Chondrocyte (in vitro differentiated cells): ENCODE measurements at regions not wholly inside any gene's neighbourhood (a gene's known extent, or its start where the extent isn't known, plus 50 kb on each side); places are given as distances from the start of the nearest gene placed in this dataset.
A peak's percentile ranks its signal among the peaks of the same experiment; 100 is the strongest.

Experiments
- DNase-seq: peaks from one replicate; pipeline ENCODE4 v3.0.0; 2021; ENCODE audit warnings: mixed read lengths, low spot score
- H3K27ac Mint-ChIP-seq: one replicate; pipeline ENCODE4 v1.8.0; 2021; ENCODE audit warnings: mild to moderate bottlenecking, moderate library complexity, mixed read lengths; ENCODE audit not compliant: unreplicated experiment
- H3K27me3 Mint-ChIP-seq: 2 replicates; pipeline ENCODE4 v1.8.0; 2021; ENCODE audit warnings: low read depth, mixed read lengths
- H3K36me3 Mint-ChIP-seq: 2 replicates; pipeline ENCODE4 v1.8.0; 2021; ENCODE audit warnings: low read depth, mixed read lengths
- H3K4me1 Mint-ChIP-seq: 2 replicates; pipeline ENCODE4 v1.8.0; 2021; ENCODE audit warnings: low read depth, mild to moderate bottlenecking, mixed read lengths
- H3K4me3 Mint-ChIP-seq: one replicate; pipeline ENCODE4 v1.8.0; 2021; ENCODE audit warnings: mild to moderate bottlenecking, moderate library complexity, mixed read lengths; ENCODE audit not compliant: unreplicated experiment
- H3K9me3 Mint-ChIP-seq: 2 replicates; pipeline ENCODE4 v1.8.0; 2021; ENCODE audit warnings: low read depth, mixed read lengths
- CTCF ChIP-seq: fragments of 200-600 bp; sonication (generic); IDR thresholded peaks from 2 replicates; pipeline ENCODE4 v1.5.0; 2021; ENCODE audit warnings: antibody characterized with exemption, mild to moderate bottlenecking, moderate library complexity

- Mint-ChIP-seq H3K4me1 (peaks cover 24% of the 10 kb centered on the region), H3K36me3 (no peaks in the 10 kb centered on the region), H3K4me3 (no peak overlapping the region), H3K9me3 (peaks cover 2% of the 10 kb centered on the region), H3K27me3 (no peaks in the 10 kb centered on the region), H3K27ac (no peak overlapping the region)
- no peak for DNase-seq
- no peak for TF ChIP-seq CTCF
Observed at GRCh38 chr12:24113701-24114100, 164.2 kb upstream of the SOX5 start.

- Mint-ChIP-seq H3K36me3 (no peaks in the 10 kb centered on the region), H3K4me3 (no peak overlapping the region), H3K9me3 (peaks cover 2% of the 10 kb centered on the region), H3K4me1 (peaks cover 20% of the 10 kb centered on the region), H3K27me3 (no peaks in the 10 kb centered on the region), H3K27ac (no peak overlapping the region)
- no peak for TF ChIP-seq CTCF
- no peak for DNase-seq
Observed at GRCh38 chr12:24111616-24112015, 162.1 kb upstream of the SOX5 start.

- no peak overlapping the region for H3K4me3 Mint-ChIP-seq
- no peaks in the 10 kb centered on the region for H3K36me3 Mint-ChIP-seq
- DNase-seq: no peak
- peaks cover 20% of the 10 kb centered on the region for H3K4me1 Mint-ChIP-seq
- no peaks in the 10 kb centered on the region for H3K27me3 Mint-ChIP-seq
- no peak for TF ChIP-seq CTCF
- H3K27ac Mint-ChIP-seq: peak overlapping the region; percentile 17
- peaks cover 2% of the 10 kb centered on the region for H3K9me3 Mint-ChIP-seq
Observed at GRCh38 chr12:24111086-24111485, 161.6 kb upstream of the SOX5 start.

GRCh38 chr12:24109381-24110039, 160.0 kb upstream of the SOX5 start:
- Mint-ChIP-seq H3K27ac (no peak overlapping the region), H3K4me1 (peaks cover 20% of the 10 kb centered on the region), H3K9me3 (peaks cover 2% of the 10 kb centered on the region), H3K27me3 (no peaks in the 10 kb centered on the region), H3K4me3 (no peak overlapping the region), H3K36me3 (no peaks in the 10 kb centered on the region)
- TF ChIP-seq CTCF: peak; percentile 87
- no peak for DNase-seq

GRCh38 chr12:24102676-24103075, 153.2 kb upstream of the SOX5 start:
- no peak for DNase-seq
- H3K9me3 Mint-ChIP-seq: no peaks in the 10 kb centered on the region
- H3K27me3 Mint-ChIP-seq: no peaks in the 10 kb centered on the region
- H3K4me3 Mint-ChIP-seq: no peak overlapping the region
- no peak overlapping the region for H3K27ac Mint-ChIP-seq
- H3K36me3 Mint-ChIP-seq: no peaks in the 10 kb centered on the region
- H3K4me1 Mint-ChIP-seq: no peaks in the 10 kb centered on the region
- no peak for TF ChIP-seq CTCF
